ENCODE measurements at regions not wholly inside any gene's neighbourhood (a gene's known extent, or its start where the extent isn't known, plus 50 kb on each side); places are given as distances from the start of the nearest gene placed in this dataset.

DNA sequence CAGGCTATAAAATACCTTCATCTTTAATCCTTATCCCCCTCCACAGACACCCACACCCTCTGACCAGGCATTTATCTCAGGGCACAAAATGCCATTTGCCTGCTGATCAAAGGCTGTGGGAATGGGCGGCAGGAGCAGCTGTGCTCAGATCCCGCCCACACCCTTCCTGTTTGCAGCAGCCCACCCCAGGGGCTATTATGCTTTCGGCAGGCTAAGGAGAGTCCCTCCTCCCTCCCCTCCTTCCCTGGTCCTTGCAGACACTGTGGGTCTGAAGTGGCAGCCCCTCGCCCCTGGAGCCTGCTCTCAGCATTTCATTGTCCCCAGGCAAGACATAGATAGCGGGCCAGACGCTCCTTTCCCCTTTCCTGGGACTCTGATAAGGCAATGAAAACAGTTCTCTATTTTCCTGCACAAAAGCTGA is 220.8 kb upstream of the HEY2 start:
- 3% methylated on average over 6 of the region's 6 CpGs for WGBS (ENCODE audit: low lambda C conversion rate)
- no peak overlapping the region for H3K4me3 ChIP-seq (ENCODE audit: low read depth in 2 of 2, low read length in 1 of 2)
- no peaks in the 10 kb centered on the region for H3K4me1 ChIP-seq (ENCODE audit: control insufficient read depth in 1 of 2, insufficient read depth in 2 of 2, low read depth in 1 of 2, low read length in 1 of 2)
- no peaks in the 10 kb centered on the region for H3K9me3 ChIP-seq
- H3K9me2 ChIP-seq: no peaks in the 10 kb centered on the region
- no peaks in the 10 kb centered on the region for H3K36me3 ChIP-seq (replicated peaks in 1 of 2; ENCODE audit: control insufficient read depth in 1 of 2, insufficient read depth in 2 of 2, low read length in 1 of 2)
- no peaks in the 10 kb centered on the region for H3F3A ChIP-seq (replicated peaks; ENCODE audit: insufficient read depth)
- H2AFZ ChIP-seq (ENCODE audit: low read depth): no peak overlapping the region
- no peak for TF ChIP-seq FOXJ3 (CRISPR knock-in tag; IDR thresholded peaks at IDR 0.05)
- TF ChIP-seq, protein P1, sequence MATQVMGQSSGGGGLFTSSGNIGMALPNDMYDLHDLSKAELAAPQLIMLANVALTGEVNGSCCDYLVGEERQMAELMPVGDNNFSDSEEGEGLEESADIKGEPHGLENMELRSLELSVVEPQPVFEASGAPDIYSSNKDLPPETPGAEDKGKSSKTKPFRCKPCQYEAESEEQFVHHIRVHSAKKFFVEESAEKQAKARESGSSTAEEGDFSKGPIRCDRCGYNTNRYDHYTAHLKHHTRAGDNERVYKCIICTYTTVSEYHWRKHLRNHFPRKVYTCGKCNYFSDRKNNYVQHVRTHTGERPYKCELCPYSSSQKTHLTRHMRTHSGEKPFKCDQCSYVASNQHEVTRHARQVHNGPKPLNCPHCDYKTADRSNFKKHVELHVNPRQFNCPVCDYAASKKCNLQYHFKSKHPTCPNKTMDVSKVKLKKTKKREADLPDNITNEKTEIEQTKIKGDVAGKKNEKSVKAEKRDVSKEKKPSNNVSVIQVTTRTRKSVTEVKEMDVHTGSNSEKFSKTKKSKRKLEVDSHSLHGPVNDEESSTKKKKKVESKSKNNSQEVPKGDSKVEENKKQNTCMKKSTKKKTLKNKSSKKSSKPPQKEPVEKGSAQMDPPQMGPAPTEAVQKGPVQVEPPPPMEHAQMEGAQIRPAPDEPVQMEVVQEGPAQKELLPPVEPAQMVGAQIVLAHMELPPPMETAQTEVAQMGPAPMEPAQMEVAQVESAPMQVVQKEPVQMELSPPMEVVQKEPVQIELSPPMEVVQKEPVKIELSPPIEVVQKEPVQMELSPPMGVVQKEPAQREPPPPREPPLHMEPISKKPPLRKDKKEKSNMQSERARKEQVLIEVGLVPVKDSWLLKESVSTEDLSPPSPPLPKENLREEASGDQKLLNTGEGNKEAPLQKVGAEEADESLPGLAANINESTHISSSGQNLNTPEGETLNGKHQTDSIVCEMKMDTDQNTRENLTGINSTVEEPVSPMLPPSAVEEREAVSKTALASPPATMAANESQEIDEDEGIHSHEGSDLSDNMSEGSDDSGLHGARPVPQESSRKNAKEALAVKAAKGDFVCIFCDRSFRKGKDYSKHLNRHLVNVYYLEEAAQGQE (IDR thresholded peaks at IDR 0.05; ENCODE audit: low read depth, low read length): no peak
- TF ChIP-seq SIN3A (IDR thresholded peaks at IDR 0.05; ENCODE audit: borderline replicate concordance, low read depth, low read length): no peak
- no peak for TF ChIP-seq RXRA (IDR thresholded peaks at IDR 0.05; ENCODE audit: borderline replicate concordance, low read depth)
- TF ChIP-seq, protein P2, sequence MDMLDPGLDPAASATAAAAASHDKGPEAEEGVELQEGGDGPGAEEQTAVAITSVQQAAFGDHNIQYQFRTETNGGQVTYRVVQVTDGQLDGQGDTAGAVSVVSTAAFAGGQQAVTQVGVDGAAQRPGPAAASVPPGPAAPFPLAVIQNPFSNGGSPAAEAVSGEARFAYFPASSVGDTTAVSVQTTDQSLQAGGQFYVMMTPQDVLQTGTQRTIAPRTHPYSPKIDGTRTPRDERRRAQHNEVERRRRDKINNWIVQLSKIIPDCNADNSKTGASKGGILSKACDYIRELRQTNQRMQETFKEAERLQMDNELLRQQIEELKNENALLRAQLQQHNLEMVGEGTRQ (IDR thresholded peaks at IDR 0.05; ENCODE audit: borderline replicate concordance, low read depth, low read length): no peak
- no peak for TF ChIP-seq FOSL2 (IDR thresholded peaks at IDR 0.05; ENCODE audit: borderline replicate concordance, low read depth)
- TF ChIP-seq POLR2AphosphoS5 (IDR thresholded peaks at IDR 0.05; ENCODE audit: low read depth, low read length): no peak
- TF ChIP-seq TAF1 (IDR thresholded peaks at IDR 0.05; ENCODE audit: borderline replicate concordance, low read depth, low read length): no peak
- no peak for TF ChIP-seq RCOR1 (IDR thresholded peaks at IDR 0.05; ENCODE audit: low read length)
- TF ChIP-seq, protein P3, sequence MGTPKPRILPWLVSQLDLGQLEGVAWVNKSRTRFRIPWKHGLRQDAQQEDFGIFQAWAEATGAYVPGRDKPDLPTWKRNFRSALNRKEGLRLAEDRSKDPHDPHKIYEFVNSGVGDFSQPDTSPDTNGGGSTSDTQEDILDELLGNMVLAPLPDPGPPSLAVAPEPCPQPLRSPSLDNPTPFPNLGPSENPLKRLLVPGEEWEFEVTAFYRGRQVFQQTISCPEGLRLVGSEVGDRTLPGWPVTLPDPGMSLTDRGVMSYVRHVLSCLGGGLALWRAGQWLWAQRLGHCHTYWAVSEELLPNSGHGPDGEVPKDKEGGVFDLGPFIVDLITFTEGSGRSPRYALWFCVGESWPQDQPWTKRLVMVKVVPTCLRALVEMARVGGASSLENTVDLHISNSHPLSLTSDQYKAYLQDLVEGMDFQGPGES (IDR thresholded peaks at IDR 0.05; ENCODE audit: low read depth, low read length): no peak
- TF ChIP-seq GATA2 (CRISPR knock-in tag; IDR thresholded peaks at IDR 0.05): no peak
- no peak for TF ChIP-seq NRF1 (IDR thresholded peaks at IDR 0.05; ENCODE audit: low read depth, low read length)
- TF ChIP-seq, protein P4, sequence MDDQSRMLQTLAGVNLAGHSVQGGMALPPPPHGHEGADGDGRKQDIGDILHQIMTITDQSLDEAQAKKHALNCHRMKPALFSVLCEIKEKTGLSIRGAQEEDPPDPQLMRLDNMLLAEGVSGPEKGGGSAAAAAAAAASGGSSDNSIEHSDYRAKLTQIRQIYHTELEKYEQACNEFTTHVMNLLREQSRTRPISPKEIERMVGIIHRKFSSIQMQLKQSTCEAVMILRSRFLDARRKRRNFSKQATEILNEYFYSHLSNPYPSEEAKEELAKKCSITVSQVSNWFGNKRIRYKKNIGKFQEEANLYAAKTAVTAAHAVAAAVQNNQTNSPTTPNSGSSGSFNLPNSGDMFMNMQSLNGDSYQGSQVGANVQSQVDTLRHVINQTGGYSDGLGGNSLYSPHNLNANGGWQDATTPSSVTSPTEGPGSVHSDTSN (IDR thresholded peaks at IDR 0.05): no peak
- no peak for TF ChIP-seq TEAD4 (IDR thresholded peaks at IDR 0.05; ENCODE audit: borderline replicate concordance, insufficient read depth)
- TF ChIP-seq EP300 (IDR thresholded peaks at IDR 0.05; ENCODE audit: borderline replicate concordance in 1 of 2, low read depth in 1 of 2, low read length in 1 of 2): no peak
- TF ChIP-seq, protein P5, sequence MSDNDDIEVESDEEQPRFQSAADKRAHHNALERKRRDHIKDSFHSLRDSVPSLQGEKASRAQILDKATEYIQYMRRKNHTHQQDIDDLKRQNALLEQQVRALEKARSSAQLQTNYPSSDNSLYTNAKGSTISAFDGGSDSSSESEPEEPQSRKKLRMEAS (IDR thresholded peaks at IDR 0.05; ENCODE audit: low read depth): no peak
- no peak for TF ChIP-seq RFX5 (IDR thresholded peaks at IDR 0.05; ENCODE audit: low read length)
- TF ChIP-seq JUND (IDR thresholded peaks at IDR 0.05): no peak
- H3K4me2 ChIP-seq: no peak overlapping the region
- H3K79me2 ChIP-seq (ENCODE audit: insufficient read depth): no peaks in the 10 kb centered on the region
- ChIA-PET POLR2A (no interaction called here), CTCF (interaction anchor here (1.1 kb wide), 1 partner anchor 14 kb away, joined by 3 read pairs; no protein-coding TSS in a partner anchor)
- no peak overlapping the region for H3K27ac ChIP-seq (ENCODE audit: low read depth in 2 of 2, low read length in 1 of 2)
- no peaks in the 10 kb centered on the region for H4K20me1 ChIP-seq (ENCODE audit: insufficient read depth)
- H3K27me3 ChIP-seq (ENCODE audit: insufficient read depth): peaks cover 8% of the 10 kb centered on the region; the same call in 1 of the 2 replicates
- DNase-seq: no peak
- no peak overlapping the region for H3K9ac ChIP-seq
